ENCODE measurements at regions not wholly inside any gene's neighbourhood (a gene's known extent, or its start where the extent isn't known, plus 50 kb on each side); places are given as distances from the start of the nearest gene placed in this dataset.

GRCh38 chr15:45913451-45913850 is 278.6 kb downstream of the SQOR start:
- intact Hi-C loops (cut with micrococcal nuclease), result no loop called here
- POLR2A ChIA-PET (ENCODE audit: unreplicated experiment), result no interaction called here

GRCh38 chr15:45914425-45914824 is 279.6 kb downstream of the SQOR start:
- no peak overlapping the region for H3K9ac ChIP-seq (ENCODE audit: low read length)
- H3F3A ChIP-seq (ENCODE audit: low read length, unreplicated experiment), result no peaks in the 10 kb centered on the region
- H3K4me1 ChIP-seq (ENCODE audit: insufficient read depth, low read length), result peaks cover 8% of the 10 kb centered on the region
- H4K20me1 ChIP-seq (ENCODE audit: low read length), result no peaks in the 10 kb centered on the region
- peak; percentile 20 for DNase-seq
- H3K4me3 ChIP-seq (ENCODE audit: low read length), result no peak overlapping the region
- BruUV-seq (replicated peaks), result no TSS peak
- no peak overlapping the region for H3K4me2 ChIP-seq (ENCODE audit: low read length)
- H3K36me3 ChIP-seq (ENCODE audit: low read depth, low read length), result no peaks in the 10 kb centered on the region
- no peaks in the 10 kb centered on the region for H3K9me3 ChIP-seq (ENCODE audit: low read length)
- no peak for TF ChIP-seq EZH2phosphoT487 (IDR thresholded peaks at IDR 0.05; ENCODE audit: borderline replicate concordance, low read length)
- TF ChIP-seq EZH2 (IDR thresholded peaks at IDR 0.05; ENCODE audit: low read length, unreplicated experiment), result no peak
- no peak for TF ChIP-seq CTCF (conservative IDR thresholded peaks at IDR 0.05; ENCODE audit: low read depth, low read length)
- ChIA-PET POLR2A (ENCODE audit: unreplicated experiment) (no interaction called here), CTCF (no interaction called here)
- H2AFZ ChIP-seq (ENCODE audit: low read length), result no peak overlapping the region
- no peaks in the 10 kb centered on the region for H3K9me2 ChIP-seq (replicated peaks; ENCODE audit: low read length)
- intact Hi-C loops (cut with micrococcal nuclease), result no loop called here
- H3K79me2 ChIP-seq (ENCODE audit: low read length), result no peaks in the 10 kb centered on the region
- H3K27ac ChIP-seq (ENCODE audit: low read length), result no peak overlapping the region
- no peaks in the 10 kb centered on the region for H3K27me3 ChIP-seq (ENCODE audit: low read length)
- no peak for ATAC-seq

More at GRCh38 chr15:45913451-45913850, 278.6 kb downstream of the SQOR start:
- Histone ChIP-seq H3K4me2 (ENCODE audit: low read length) (no peak overlapping the region), H3K27me3 (ENCODE audit: low read length) (no peaks in the 10 kb centered on the region), H3K4me1 (ENCODE audit: insufficient read depth, low read length) (no peaks in the 10 kb centered on the region), H3K9ac (ENCODE audit: low read length) (no peak overlapping the region), H3F3A (ENCODE audit: low read length, unreplicated experiment) (no peaks in the 10 kb centered on the region), H4K20me1 (ENCODE audit: low read length) (no peaks in the 10 kb centered on the region), H3K79me2 (ENCODE audit: low read length) (no peaks in the 10 kb centered on the region), H3K4me3 (ENCODE audit: low read length) (no peak overlapping the region), H3K9me2 (replicated peaks; ENCODE audit: low read length) (no peaks in the 10 kb centered on the region), H3K27ac (ENCODE audit: low read length) (no peak overlapping the region), H2AFZ (ENCODE audit: low read length) (no peak overlapping the region), H3K9me3 (ENCODE audit: low read length) (no peaks in the 10 kb centered on the region), H3K36me3 (ENCODE audit: low read depth, low read length) (no peaks in the 10 kb centered on the region)
- CTCF ChIA-PET, result no interaction called here
- ATAC-seq (no peak), DNase-seq (no peak)
- TF ChIP-seq EZH2phosphoT487 (IDR thresholded peaks at IDR 0.05; ENCODE audit: borderline replicate concordance, low read length) (no peak), EZH2 (IDR thresholded peaks at IDR 0.05; ENCODE audit: low read length, unreplicated experiment) (no peak), CTCF (conservative IDR thresholded peaks at IDR 0.05; ENCODE audit: low read depth, low read length) (no peak)
- BruUV-seq (replicated peaks), result no TSS peak

GRCh38 chr15:45918839-45919238 is 284.0 kb downstream of the SQOR start:
- no peak overlapping the region for H3K4me3 ChIP-seq (ENCODE audit: low read length)
- ATAC-seq, result no peak
- H3K27me3 ChIP-seq (ENCODE audit: low read length), result no peaks in the 10 kb centered on the region
- no peak overlapping the region for H3K4me2 ChIP-seq (ENCODE audit: low read length)
- no peaks in the 10 kb centered on the region for H3K9me3 ChIP-seq (ENCODE audit: low read length)
- ChIA-PET POLR2A (ENCODE audit: unreplicated experiment) (interaction anchor here (0.6 kb wide), 1 partner anchor 316 kb away, joined by 3 read pairs; no protein-coding TSS in a partner anchor), CTCF (interaction anchor here (0.5 kb wide), 1 partner anchor 123 kb away, joined by 4 read pairs; no protein-coding TSS in a partner anchor)
- no peaks in the 10 kb centered on the region for H3F3A ChIP-seq (ENCODE audit: low read length, unreplicated experiment)
- no peaks in the 10 kb centered on the region for H3K9me2 ChIP-seq (replicated peaks; ENCODE audit: low read length)
- DNase-seq, result no peak
- H4K20me1 ChIP-seq (ENCODE audit: low read length), result no peaks in the 10 kb centered on the region
- H2AFZ ChIP-seq (ENCODE audit: low read length), result no peak overlapping the region
- intact Hi-C loops (cut with micrococcal nuclease), result loop anchor here (1.0 to 5.0 kb wide), 2 partner anchors 64 to 122 kb away; no protein-coding TSS in a partner anchor
- H3K4me1 ChIP-seq (ENCODE audit: insufficient read depth, low read length), result peaks cover 14% of the 10 kb centered on the region
- H3K36me3 ChIP-seq (ENCODE audit: low read depth, low read length), result no peaks in the 10 kb centered on the region
- H3K9ac ChIP-seq (ENCODE audit: low read length), result no peak overlapping the region
- BruUV-seq (replicated peaks), result no TSS peak
- 0 out of 2 replicates have a peak overlapping the region, but pooled peaks have one; percentile 45 for H3K27ac ChIP-seq (ENCODE audit: low read length)
- no peaks in the 10 kb centered on the region for H3K79me2 ChIP-seq (ENCODE audit: low read length)
- TF ChIP-seq CTCF (conservative IDR thresholded peaks at IDR 0.05; ENCODE audit: low read depth, low read length), result no peak
- TF ChIP-seq EZH2 (IDR thresholded peaks at IDR 0.05; ENCODE audit: low read length, unreplicated experiment), result no peak
- TF ChIP-seq EZH2phosphoT487 (IDR thresholded peaks at IDR 0.05; ENCODE audit: borderline replicate concordance, low read length), result no peak

Data from PC-3 (cell line).